Vagina (tissue), 2 donors: ENCODE measurements at regions not wholly inside any gene's neighbourhood (a gene's known extent, or its start where the extent isn't known, plus 50 kb on each side); places are given as distances from the start of the nearest gene placed in this dataset.

Source experiments
- DNase-seq, 2 donors: peaks; one replicate each; pipeline ENCODE4 v3.0.0-alpha.2; 2017; ENCODE audit errors: extremely low spot score in 2 of 2
- H3K27ac ChIP-seq: fragments of 200-600 bp; sonication (generic); one replicate; pipeline ENCODE4 v1.5.1; 2019
- H3K27me3 ChIP-seq: fragments of 200-600 bp; sonication (generic); one replicate; pipeline ENCODE4 v1.5.1; 2019
- H3K36me3 ChIP-seq, 2 donors: fragments of 200-600 bp; sonication (generic); one replicate each; pipeline ENCODE4 v1.5.1; 2017 to 2019
- H3K4me1 ChIP-seq: fragments of 200-600 bp; sonication (generic); one replicate; pipeline ENCODE4 v1.5.1; 2019
- H3K4me3 ChIP-seq, 2 donors: fragments of 200-600 bp; sonication (generic); 1 replicate in 1 of 2; 2 replicates in 1 of 2; pipeline ENCODE4 v1.5.1; 2016 to 2019
- H3K9me3 ChIP-seq: fragments of 200-600 bp; sonication (generic); one replicate; pipeline ENCODE4 v1.5.1; 2019
- POLR2A ChIP-seq, 2 donors: fragments of 450-650 bp; IDR thresholded peaks; one replicate each; pipeline ENCODE4 v1.6.1; 2017; ENCODE audit warnings: antibody characterized with exemption in 2 of 2, mild to moderate bottlenecking in 2 of 2, moderate library complexity in 2 of 2
- POLR2AphosphoS5 ChIP-seq, 2 donors: sonication (generic); formaldehyde crosslinking; IDR thresholded peaks; one replicate each; pipeline ENCODE4 v1.9.0; 2017; ENCODE audit warnings: antibody characterized with exemption in 2 of 2, mild to moderate bottlenecking in 2 of 2, low read depth in 1 of 2; ENCODE audit not compliant: insufficient read depth in 1 of 2
- intact Hi-C: fragments of 100-400 bp; cut with DNase I; formaldehyde crosslinking; loops from one replicate; pipeline ENCODE4 v1.15.1; 2023
- TF ChIP-seq, protein P1 (sequence below), 3 experiments: fragments of 450-650 bp in 2 of 3; fragments of 200-600 bp in 1 of 3; sonication (generic) in 1 of 3; IDR thresholded peaks; one replicate each; pipeline ENCODE4 v1.5.1; 2017 to 2019; ENCODE audit warnings: antibody characterized with exemption in 3 of 3, mild to moderate bottlenecking in 2 of 3, moderate library complexity in 2 of 3

GRCh38 chr11:37699644-37700043, 1101.6 kb upstream of the RAG2 start:
- intact Hi-C loops, result no loop called here
- H3K9me3 ChIP-seq, result no peaks in the 10 kb centered on the region
- no peak for TF ChIP-seq POLR2A (IDR thresholded peaks at IDR 0.05)
- TF ChIP-seq, protein P1, sequence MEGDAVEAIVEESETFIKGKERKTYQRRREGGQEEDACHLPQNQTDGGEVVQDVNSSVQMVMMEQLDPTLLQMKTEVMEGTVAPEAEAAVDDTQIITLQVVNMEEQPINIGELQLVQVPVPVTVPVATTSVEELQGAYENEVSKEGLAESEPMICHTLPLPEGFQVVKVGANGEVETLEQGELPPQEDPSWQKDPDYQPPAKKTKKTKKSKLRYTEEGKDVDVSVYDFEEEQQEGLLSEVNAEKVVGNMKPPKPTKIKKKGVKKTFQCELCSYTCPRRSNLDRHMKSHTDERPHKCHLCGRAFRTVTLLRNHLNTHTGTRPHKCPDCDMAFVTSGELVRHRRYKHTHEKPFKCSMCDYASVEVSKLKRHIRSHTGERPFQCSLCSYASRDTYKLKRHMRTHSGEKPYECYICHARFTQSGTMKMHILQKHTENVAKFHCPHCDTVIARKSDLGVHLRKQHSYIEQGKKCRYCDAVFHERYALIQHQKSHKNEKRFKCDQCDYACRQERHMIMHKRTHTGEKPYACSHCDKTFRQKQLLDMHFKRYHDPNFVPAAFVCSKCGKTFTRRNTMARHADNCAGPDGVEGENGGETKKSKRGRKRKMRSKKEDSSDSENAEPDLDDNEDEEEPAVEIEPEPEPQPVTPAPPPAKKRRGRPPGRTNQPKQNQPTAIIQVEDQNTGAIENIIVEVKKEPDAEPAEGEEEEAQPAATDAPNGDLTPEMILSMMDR (IDR thresholded peaks at IDR 0.05), result no peak
- TF ChIP-seq POLR2AphosphoS5 (IDR thresholded peaks at IDR 0.05; ENCODE audit: insufficient read depth in 1 of 2, low read depth in 1 of 2), result no peak

DNA sequence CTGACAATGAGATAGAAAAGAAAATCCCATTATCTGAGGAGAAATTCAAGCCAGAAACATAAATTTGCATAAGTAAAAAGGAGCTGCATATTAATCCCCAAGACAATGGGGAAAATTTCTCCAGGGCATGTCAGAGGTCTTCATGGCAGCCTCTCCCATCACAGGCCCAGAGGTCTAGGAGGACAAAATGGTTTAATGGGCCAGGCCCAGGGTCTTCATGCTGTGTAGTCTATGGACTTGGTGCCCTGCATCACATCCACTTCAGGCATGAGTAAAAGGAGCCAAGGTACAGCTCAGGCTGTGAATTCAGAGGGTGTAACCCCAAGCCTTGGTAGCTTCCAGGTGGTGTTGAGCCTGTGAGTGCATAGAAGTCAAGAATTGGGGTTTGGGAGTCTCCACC, 1097.2 kb upstream of the RAG2 start:
- Histone ChIP-seq H3K27me3 (no peaks in the 10 kb centered on the region), H3K9me3 (no peaks in the 10 kb centered on the region), H3K36me3 (no peaks in the 10 kb centered on the region), H3K4me1 (no peaks in the 10 kb centered on the region), H3K27ac (no peak overlapping the region), H3K4me3 (no peak overlapping the region)
- DNase-seq, result no peak
- TF ChIP-seq, protein P1 (IDR thresholded peaks at IDR 0.05), result no peak
- TF ChIP-seq POLR2A (IDR thresholded peaks at IDR 0.05), result no peak
- no peak for TF ChIP-seq POLR2AphosphoS5 (IDR thresholded peaks at IDR 0.05; ENCODE audit: insufficient read depth in 1 of 2, low read depth in 1 of 2)
- intact Hi-C loops, result no loop called here

More at GRCh38 chr11:37699644-37700043, 1101.6 kb upstream of the RAG2 start:
- H3K4me1 ChIP-seq, result no peaks in the 10 kb centered on the region
- no peak overlapping the region for H3K4me3 ChIP-seq
- H3K36me3 ChIP-seq, result no peaks in the 10 kb centered on the region
- no peaks in the 10 kb centered on the region for H3K27me3 ChIP-seq
- no peak overlapping the region for H3K27ac ChIP-seq
- DNase-seq, result no peak

DNA sequence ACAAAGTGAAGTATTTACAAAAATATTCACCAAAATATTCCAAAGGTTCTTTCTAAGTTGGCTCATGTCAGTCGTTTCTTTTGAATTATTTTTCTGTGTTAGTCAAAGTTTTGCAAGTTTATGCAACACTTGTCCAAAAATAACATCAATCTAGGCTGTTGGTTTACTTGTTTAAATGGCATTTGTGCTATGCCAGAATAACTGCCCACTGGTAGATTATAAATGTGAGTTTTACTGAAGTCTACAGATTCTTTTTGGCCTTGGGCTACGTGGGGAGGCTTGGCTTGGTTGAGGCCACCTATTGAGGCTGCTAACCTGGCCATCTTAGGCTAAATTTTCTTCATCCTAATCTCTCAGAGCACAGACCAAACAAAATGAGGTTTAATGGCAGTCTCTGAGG, 1091.9 kb upstream of the RAG2 start:
- TF ChIP-seq, protein P1 (IDR thresholded peaks at IDR 0.05), result no peak
- no peaks in the 10 kb centered on the region for H3K9me3 ChIP-seq
- no peak for DNase-seq
- intact Hi-C loops, result loop anchor here (10.0 kb wide), 1 partner anchor 75 kb away; no protein-coding TSS in a partner anchor
- no peaks in the 10 kb centered on the region for H3K27me3 ChIP-seq
- no peaks in the 10 kb centered on the region for H3K36me3 ChIP-seq
- H3K4me3 ChIP-seq, result no peak overlapping the region
- H3K27ac ChIP-seq, result no peak overlapping the region
- no peaks in the 10 kb centered on the region for H3K4me1 ChIP-seq

GRCh38 chr11:37688456-37688855, 1090.4 kb upstream of the RAG2 start:
- no peaks in the 10 kb centered on the region for H3K4me1 ChIP-seq
- H3K27ac ChIP-seq, result no peak overlapping the region
- intact Hi-C loops, result loop anchor here (10.0 kb wide), 1 partner anchor 74 kb away; no protein-coding TSS in a partner anchor
- TF ChIP-seq, protein P1 (IDR thresholded peaks at IDR 0.05), result no peak
- TF ChIP-seq POLR2A (IDR thresholded peaks at IDR 0.05) (no peak), POLR2AphosphoS5 (IDR thresholded peaks at IDR 0.05; ENCODE audit: insufficient read depth in 1 of 2, low read depth in 1 of 2) (no peak)
- no peaks in the 10 kb centered on the region for H3K9me3 ChIP-seq
- H3K36me3 ChIP-seq, result no peaks in the 10 kb centered on the region
- DNase-seq, result no peak
- no peaks in the 10 kb centered on the region for H3K27me3 ChIP-seq
- H3K4me3 ChIP-seq, result no peak overlapping the region

GRCh38 chr11:37687130-37687529, 1089.1 kb upstream of the RAG2 start:
- Histone ChIP-seq H3K27me3 (no peaks in the 10 kb centered on the region), H3K36me3 (no peaks in the 10 kb centered on the region), H3K27ac (no peak overlapping the region), H3K4me1 (no peaks in the 10 kb centered on the region), H3K9me3 (no peaks in the 10 kb centered on the region), H3K4me3 (no peak overlapping the region)
- no peak for TF ChIP-seq POLR2AphosphoS5 (IDR thresholded peaks at IDR 0.05; ENCODE audit: insufficient read depth in 1 of 2, low read depth in 1 of 2)
- TF ChIP-seq, protein P1 (IDR thresholded peaks at IDR 0.05), result no peak
- TF ChIP-seq POLR2A (IDR thresholded peaks at IDR 0.05), result no peak
- intact Hi-C loops, result loop anchor here (10.0 kb wide), 1 partner anchor 72 kb away; no protein-coding TSS in a partner anchor
- no peak for DNase-seq
